ENCODE measurements at regions not wholly inside any gene's neighbourhood (a gene's known extent, or its start where the extent isn't known, plus 50 kb on each side); places are given as distances from the start of the nearest gene placed in this dataset.

DNA sequence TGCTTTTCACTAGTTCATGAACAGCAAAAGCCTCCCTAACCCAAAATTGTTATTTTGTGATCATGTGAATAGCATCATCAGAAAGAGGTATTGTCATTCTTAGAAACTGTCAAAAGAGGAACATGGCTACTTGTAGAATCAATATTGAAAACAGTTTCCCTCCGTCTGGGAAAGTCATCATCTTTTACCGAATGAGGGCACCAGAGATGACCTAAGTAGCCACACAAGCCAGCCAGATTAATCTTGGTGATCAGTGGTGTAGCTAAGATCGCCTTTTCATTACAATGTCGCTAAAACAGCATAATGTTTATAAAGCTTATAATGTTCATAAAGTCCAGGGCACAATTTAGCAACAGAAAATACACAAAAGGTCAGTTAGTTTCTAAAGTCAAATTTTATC is 136.1 kb downstream of the SIPA1L2 start:
- TF ChIP-seq, protein P1, sequence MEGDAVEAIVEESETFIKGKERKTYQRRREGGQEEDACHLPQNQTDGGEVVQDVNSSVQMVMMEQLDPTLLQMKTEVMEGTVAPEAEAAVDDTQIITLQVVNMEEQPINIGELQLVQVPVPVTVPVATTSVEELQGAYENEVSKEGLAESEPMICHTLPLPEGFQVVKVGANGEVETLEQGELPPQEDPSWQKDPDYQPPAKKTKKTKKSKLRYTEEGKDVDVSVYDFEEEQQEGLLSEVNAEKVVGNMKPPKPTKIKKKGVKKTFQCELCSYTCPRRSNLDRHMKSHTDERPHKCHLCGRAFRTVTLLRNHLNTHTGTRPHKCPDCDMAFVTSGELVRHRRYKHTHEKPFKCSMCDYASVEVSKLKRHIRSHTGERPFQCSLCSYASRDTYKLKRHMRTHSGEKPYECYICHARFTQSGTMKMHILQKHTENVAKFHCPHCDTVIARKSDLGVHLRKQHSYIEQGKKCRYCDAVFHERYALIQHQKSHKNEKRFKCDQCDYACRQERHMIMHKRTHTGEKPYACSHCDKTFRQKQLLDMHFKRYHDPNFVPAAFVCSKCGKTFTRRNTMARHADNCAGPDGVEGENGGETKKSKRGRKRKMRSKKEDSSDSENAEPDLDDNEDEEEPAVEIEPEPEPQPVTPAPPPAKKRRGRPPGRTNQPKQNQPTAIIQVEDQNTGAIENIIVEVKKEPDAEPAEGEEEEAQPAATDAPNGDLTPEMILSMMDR (IDR thresholded peaks at IDR 0.05) = no peak
- TF ChIP-seq POLR2A (IDR thresholded peaks at IDR 0.05) = no peak
- TF ChIP-seq POLR2AphosphoS5 (IDR thresholded peaks at IDR 0.05; ENCODE audit: insufficient read depth in 1 of 2, low read depth in 1 of 2) = no peak

Data from vagina (tissue), 2 donors.